ENCODE measurements at regions not wholly inside any gene's neighbourhood (a gene's known extent, or its start where the extent isn't known, plus 50 kb on each side); places are given as distances from the start of the nearest gene placed in this dataset.

GRCh38 chr6:148086386-148086785 is 256.3 kb upstream of the SASH1 start:
- TF ChIP-seq CTCF (conservative IDR thresholded peaks at IDR 0.05; ENCODE audit: low read depth, low read length) (no peak), EZH2 (IDR thresholded peaks at IDR 0.05; ENCODE audit: low read length, unreplicated experiment) (no peak), EZH2phosphoT487 (IDR thresholded peaks at IDR 0.05; ENCODE audit: borderline replicate concordance, low read length) (no peak)

Data from PC-3 (cell line).